Ecto neural progenitor cell (in vitro differentiated cells): ENCODE measurements at regions not wholly inside any gene's neighbourhood (a gene's known extent, or its start where the extent isn't known, plus 50 kb on each side); places are given as distances from the start of the nearest gene placed in this dataset.

Experiments used
- DNase-seq: peaks from one replicate; pipeline ENCODE4 v3.0.0-alpha.2; 2018; ENCODE audit warnings: low spot score

GRCh38 chr15:96415513-96416217 lies 85.2 kb downstream of the NR2F2 start:
- no peak for DNase-seq

- DNase-seq = peak; percentile 58
Observed at GRCh38 chr15:96416218-96416933, 85.9 kb downstream of the NR2F2 start.

GRCh38 chr15:96416934-96417759 lies 86.6 kb downstream of the NR2F2 start:
- peak; percentile 70 for DNase-seq

GRCh38 chr15:96417760-96418130 lies 87.2 kb downstream of the NR2F2 start:
- DNase-seq = no peak

GRCh38 chr15:96418146-96418545 lies 87.6 kb downstream of the NR2F2 start:
- no peak for DNase-seq

- no peak for DNase-seq
Observed at GRCh38 chr15:96421178-96421601, 90.7 kb downstream of the NR2F2 start.

GRCh38 chr15:96422125-96422524 lies 91.6 kb downstream of the NR2F2 start:
- no peak for DNase-seq

GRCh38 chr15:96424674-96425073 lies 94.2 kb downstream of the NR2F2 start:
- DNase-seq = no peak

- no peak for DNase-seq
Observed at GRCh38 chr15:96428742-96429141, 98.2 kb downstream of the NR2F2 start.

GRCh38 chr15:96431786-96432185 lies 101.3 kb downstream of the NR2F2 start:
- DNase-seq = no peak

GRCh38 chr15:96435022-96435421 lies 104.5 kb downstream of the NR2F2 start:
- DNase-seq = no peak

GRCh38 chr15:96435841-96436240 lies 105.3 kb downstream of the NR2F2 start:
- DNase-seq = no peak

- DNase-seq = no peak
Observed at GRCh38 chr15:96440978-96441377, 110.5 kb downstream of the NR2F2 start.

GRCh38 chr15:96442076-96442475 lies 111.6 kb downstream of the NR2F2 start:
- DNase-seq = no peak

GRCh38 chr15:96444865-96445264 lies 114.4 kb downstream of the NR2F2 start:
- DNase-seq = no peak

- DNase-seq = no peak
Observed at GRCh38 chr15:96448923-96449322, 118.4 kb downstream of the NR2F2 start.

GRCh38 chr15:96457841-96458240 lies 127.3 kb downstream of the NR2F2 start:
- no peak for DNase-seq

- no peak for DNase-seq
Observed at GRCh38 chr15:96460106-96460505, 129.6 kb downstream of the NR2F2 start.

- no peak for DNase-seq
Observed at GRCh38 chr15:96462768-96463750, 132.6 kb downstream of the NR2F2 start.

GRCh38 chr15:96466389-96466947 lies 136.0 kb downstream of the NR2F2 start:
- no peak for DNase-seq

- DNase-seq = no peak
Observed at GRCh38 chr15:96468036-96468435, 137.5 kb downstream of the NR2F2 start.
